ENCODE measurements at regions not wholly inside any gene's neighbourhood (a gene's known extent, or its start where the extent isn't known, plus 50 kb on each side); places are given as distances from the start of the nearest gene placed in this dataset.

GRCh38 chr6:81625216-81625615 is 127.3 kb downstream of the TENT5A start:
- TF ChIP-seq MYC (IDR thresholded peaks at IDR 0.05; ENCODE audit: low read depth, low read length), result no peak
- no peak for TF ChIP-seq MAX (IDR thresholded peaks at IDR 0.05; ENCODE audit: low read depth, low read length)
- no peak for TF ChIP-seq POLR2A (IDR thresholded peaks at IDR 0.05; ENCODE audit: extremely low read depth, insufficient read length)
- no peak for TF ChIP-seq CTCF (IDR thresholded peaks at IDR 0.05; ENCODE audit: low read depth, low read length)
- DNase-seq (ENCODE audit: low read depth), result no peak
- no peak overlapping the region for H3K4me3 ChIP-seq (ENCODE audit: low read depth, low read length)

- TF ChIP-seq CTCF (IDR thresholded peaks at IDR 0.05; ENCODE audit: low read depth, low read length) (no peak), MYC (IDR thresholded peaks at IDR 0.05; ENCODE audit: low read depth, low read length) (no peak), MAX (IDR thresholded peaks at IDR 0.05; ENCODE audit: low read depth, low read length) (no peak), POLR2A (IDR thresholded peaks at IDR 0.05; ENCODE audit: extremely low read depth, insufficient read length) (no peak)
- DNase-seq (ENCODE audit: low read depth), result no peak
- H3K4me3 ChIP-seq (ENCODE audit: low read depth, low read length), result no peak overlapping the region
These were observed 128.0 kb downstream of the TENT5A start for GRCh38 chr6:81624453-81624852.

- DNase-seq (ENCODE audit: low read depth), result no peak
- no peak overlapping the region for H3K4me3 ChIP-seq (ENCODE audit: low read depth, low read length)
- TF ChIP-seq MYC (IDR thresholded peaks at IDR 0.05; ENCODE audit: low read depth, low read length) (no peak), CTCF (IDR thresholded peaks at IDR 0.05; ENCODE audit: low read depth, low read length) (no peak), MAX (IDR thresholded peaks at IDR 0.05; ENCODE audit: low read depth, low read length) (no peak), POLR2A (IDR thresholded peaks at IDR 0.05; ENCODE audit: extremely low read depth, insufficient read length) (no peak)
These were observed 129.2 kb downstream of the TENT5A start for GRCh38 chr6:81623106-81623759.

- TF ChIP-seq MAX (IDR thresholded peaks at IDR 0.05; ENCODE audit: low read depth, low read length) (no peak), CTCF (IDR thresholded peaks at IDR 0.05; ENCODE audit: low read depth, low read length) (no peak), MYC (IDR thresholded peaks at IDR 0.05; ENCODE audit: low read depth, low read length) (no peak), POLR2A (IDR thresholded peaks at IDR 0.05; ENCODE audit: extremely low read depth, insufficient read length) (no peak)
- DNase-seq (ENCODE audit: low read depth), result no peak
These were observed 130.6 kb downstream of the TENT5A start for GRCh38 chr6:81621816-81622395.

GRCh38 chr6:81614292-81614691 is 138.2 kb downstream of the TENT5A start:
- no peak overlapping the region for H3K4me3 ChIP-seq (ENCODE audit: low read depth, low read length)
- TF ChIP-seq MAX (IDR thresholded peaks at IDR 0.05; ENCODE audit: low read depth, low read length), result no peak
- DNase-seq (ENCODE audit: low read depth), result peak; percentile 49

More at GRCh38 chr6:81621816-81622395, 130.6 kb downstream of the TENT5A start:
- no peak overlapping the region for H3K4me3 ChIP-seq (ENCODE audit: low read depth, low read length)

- no peak for TF ChIP-seq MAX (IDR thresholded peaks at IDR 0.05; ENCODE audit: low read depth, low read length)
- no peak for TF ChIP-seq MYC (IDR thresholded peaks at IDR 0.05; ENCODE audit: low read depth, low read length)
- TF ChIP-seq POLR2A (IDR thresholded peaks at IDR 0.05; ENCODE audit: extremely low read depth, insufficient read length), result no peak
- no peak for TF ChIP-seq CTCF (IDR thresholded peaks at IDR 0.05; ENCODE audit: low read depth, low read length)
- DNase-seq (ENCODE audit: low read depth), result peak; percentile 74
- no peak overlapping the region for H3K4me3 ChIP-seq (ENCODE audit: low read depth, low read length)
These were observed 138.9 kb downstream of the TENT5A start for GRCh38 chr6:81613606-81614005.

All from NB4 (cell line).